ENCODE measurements at regions not wholly inside any gene's neighbourhood (a gene's known extent, or its start where the extent isn't known, plus 50 kb on each side); places are given as distances from the start of the nearest gene placed in this dataset.

GRCh38 chr6:68372991-68373390 lies 262.1 kb upstream of the ADGRB3 start:
- no peak for FAIRE-seq

GRCh38 chr6:68368845-68369244 lies 266.2 kb upstream of the ADGRB3 start:
- FAIRE-seq, result no peak

- FAIRE-seq, result no peak
These were observed 270.7 kb upstream of the ADGRB3 start for GRCh38 chr6:68364271-68364805.

GRCh38 chr6:68343901-68344300 lies 291.2 kb upstream of the ADGRB3 start:
- FAIRE-seq, result no peak

GRCh38 chr6:68342286-68342685 lies 292.8 kb upstream of the ADGRB3 start:
- no peak for FAIRE-seq

GRCh38 chr6:68339488-68340131 lies 295.5 kb upstream of the ADGRB3 start:
- FAIRE-seq, result no peak

GRCh38 chr6:68333442-68333841 lies 301.6 kb upstream of the ADGRB3 start:
- FAIRE-seq, result no peak

- no peak for FAIRE-seq
These were observed 306.9 kb upstream of the ADGRB3 start for GRCh38 chr6:68328156-68328555.

- FAIRE-seq, result no peak
These were observed 308.3 kb upstream of the ADGRB3 start for GRCh38 chr6:68326762-68327161.

- no peak for FAIRE-seq
These were observed 317.7 kb upstream of the ADGRB3 start for GRCh38 chr6:68317366-68317765.

GRCh38 chr6:68313911-68314310 lies 321.2 kb upstream of the ADGRB3 start:
- FAIRE-seq, result no peak

- FAIRE-seq, result no peak
These were observed 327.8 kb upstream of the ADGRB3 start for GRCh38 chr6:68307301-68307700.

- no peak for FAIRE-seq
These were observed 339.0 kb upstream of the ADGRB3 start for GRCh38 chr6:68296126-68296525.

- FAIRE-seq, result no peak
These were observed 352.4 kb upstream of the ADGRB3 start for GRCh38 chr6:68282646-68283045.

- no peak for FAIRE-seq
These were observed 355.1 kb upstream of the ADGRB3 start for GRCh38 chr6:68279793-68280557.

GRCh38 chr6:68273297-68273696 lies 361.8 kb upstream of the ADGRB3 start:
- no peak for FAIRE-seq

GRCh38 chr6:68256391-68256790 lies 378.7 kb upstream of the ADGRB3 start:
- FAIRE-seq, result no peak

- FAIRE-seq, result no peak
These were observed 382.4 kb upstream of the ADGRB3 start for GRCh38 chr6:68252632-68253031.

GRCh38 chr6:68247782-68248181 lies 387.3 kb upstream of the ADGRB3 start:
- no peak for FAIRE-seq

- no peak for FAIRE-seq
These were observed 394.4 kb upstream of the ADGRB3 start for GRCh38 chr6:68240726-68241125.

GRCh38 chr6:68239034-68239433 lies 396.0 kb upstream of the ADGRB3 start:
- FAIRE-seq, result no peak

GRCh38 chr6:68238097-68238601 lies 396.9 kb upstream of the ADGRB3 start:
- FAIRE-seq, result no peak

GRCh38 chr6:68237205-68237604 lies 397.9 kb upstream of the ADGRB3 start:
- no peak for FAIRE-seq

GRCh38 chr6:68235326-68235784 lies 399.7 kb upstream of the ADGRB3 start:
- FAIRE-seq, result no peak

All from TTC549 (cell line).